HG02763 (cell line): ENCODE measurements at regions not wholly inside any gene's neighbourhood (a gene's known extent, or its start where the extent isn't known, plus 50 kb on each side); places are given as distances from the start of the nearest gene placed in this dataset.

Source experiments
- ATAC-seq: cut with Tn5 transposase; IDR thresholded peaks from one replicate; pipeline ENCODE4 v1.9.1; 2021; ENCODE audit warnings: mild to moderate bottlenecking, moderate library complexity; ENCODE audit not compliant: unreplicated experiment

DNA sequence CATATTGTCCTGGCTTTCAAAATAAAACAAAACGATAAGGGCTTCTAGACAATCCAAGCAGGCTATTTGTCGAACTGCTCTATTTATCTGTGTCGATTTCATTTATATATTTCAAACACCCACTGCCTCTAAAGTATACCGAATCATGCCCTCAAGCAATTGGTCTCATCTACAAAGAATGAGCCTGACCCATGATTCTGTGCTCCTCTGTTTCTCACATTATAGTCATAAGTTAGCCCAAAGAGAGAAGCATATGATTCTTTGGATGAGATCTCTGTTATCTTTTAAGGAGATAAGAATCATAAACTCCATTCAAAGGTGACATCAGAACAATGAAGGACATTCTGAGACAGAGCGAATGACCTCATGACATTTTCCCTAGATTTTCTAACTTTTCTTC, 191.1 kb downstream of the MAP2K6 start:
- ATAC-seq = no peak

DNA sequence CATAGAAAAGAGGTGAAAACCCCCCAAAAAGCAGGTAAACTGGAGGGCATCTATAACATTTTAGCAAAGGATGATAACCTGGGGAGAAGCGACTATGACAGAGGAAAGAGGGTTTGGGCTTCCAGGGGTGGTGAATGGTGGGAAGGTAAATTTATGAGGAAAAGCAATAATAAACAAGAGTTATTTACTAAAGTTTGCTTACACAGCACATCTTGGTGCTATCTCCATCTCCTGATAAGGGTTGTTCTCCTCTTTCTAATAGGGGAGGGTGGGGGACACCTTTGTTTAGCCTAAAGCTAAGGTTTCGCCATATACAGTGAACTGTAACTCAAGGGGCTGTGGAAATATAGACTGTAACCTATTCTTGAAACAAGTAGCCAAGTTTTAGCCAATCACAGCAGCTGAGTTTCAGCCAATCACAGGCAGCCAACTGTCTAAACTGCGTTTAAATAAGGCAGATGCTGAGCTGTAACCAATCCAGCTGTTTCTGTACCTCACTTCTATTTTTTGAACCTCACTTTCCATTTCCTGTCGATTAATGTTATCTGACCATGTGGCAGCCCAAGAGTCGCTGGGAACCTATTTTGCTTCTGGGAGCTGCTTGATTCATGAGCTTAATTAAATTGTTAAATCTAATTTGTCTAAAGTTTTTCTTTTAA, 191.8 kb downstream of the MAP2K6 start:
- ATAC-seq = no peak

DNA sequence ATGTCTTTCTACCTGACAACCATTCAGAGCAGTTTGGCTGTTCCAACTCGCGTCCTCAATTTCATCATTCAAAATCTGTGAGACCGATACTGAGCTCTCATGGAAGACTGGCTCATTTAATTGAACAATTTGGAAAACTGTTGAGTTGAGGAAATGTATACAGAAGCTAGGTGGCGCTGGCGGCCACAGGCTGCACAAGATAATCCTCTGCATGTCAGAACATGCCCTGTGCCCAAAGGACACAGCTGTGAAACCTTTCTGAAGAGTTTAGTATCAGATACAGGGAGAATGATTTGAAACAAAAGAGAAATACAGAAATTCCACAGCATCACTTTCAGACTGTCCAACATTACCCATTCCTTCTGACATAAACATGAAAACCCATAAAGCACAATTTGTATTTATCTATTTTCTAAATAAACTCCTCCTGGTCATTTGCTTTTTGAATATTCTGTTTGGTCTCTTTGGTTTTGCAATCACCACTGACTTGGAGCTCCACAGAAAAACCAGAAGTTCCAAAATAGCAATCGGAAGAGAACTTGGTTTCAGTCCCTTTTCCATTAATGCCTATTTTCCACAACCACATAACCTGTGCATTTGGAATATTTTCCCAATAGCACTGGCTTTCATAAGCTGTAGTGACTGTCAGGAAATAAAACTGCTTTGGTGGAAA, 192.8 kb downstream of the MAP2K6 start:
- peak; percentile 87 for ATAC-seq

DNA sequence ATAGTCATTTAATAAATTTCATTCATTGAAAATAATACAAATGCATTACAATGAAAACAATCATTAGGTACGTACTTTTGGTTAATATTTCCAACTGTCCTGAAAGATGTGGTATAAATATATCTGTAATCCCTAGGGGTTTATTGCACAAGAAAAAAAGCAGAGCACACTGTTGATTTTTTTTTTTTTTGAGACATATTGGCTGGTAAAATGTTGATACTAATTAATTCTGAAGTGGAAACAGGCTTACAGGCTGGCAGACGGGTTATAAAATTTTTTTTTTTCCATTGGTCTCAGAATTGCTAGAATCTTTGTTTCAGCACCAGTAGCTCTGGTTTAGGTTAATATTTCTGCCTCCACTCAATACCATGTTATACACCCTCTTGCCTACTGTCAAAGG, 193.6 kb downstream of the MAP2K6 start:
- no peak for ATAC-seq

DNA sequence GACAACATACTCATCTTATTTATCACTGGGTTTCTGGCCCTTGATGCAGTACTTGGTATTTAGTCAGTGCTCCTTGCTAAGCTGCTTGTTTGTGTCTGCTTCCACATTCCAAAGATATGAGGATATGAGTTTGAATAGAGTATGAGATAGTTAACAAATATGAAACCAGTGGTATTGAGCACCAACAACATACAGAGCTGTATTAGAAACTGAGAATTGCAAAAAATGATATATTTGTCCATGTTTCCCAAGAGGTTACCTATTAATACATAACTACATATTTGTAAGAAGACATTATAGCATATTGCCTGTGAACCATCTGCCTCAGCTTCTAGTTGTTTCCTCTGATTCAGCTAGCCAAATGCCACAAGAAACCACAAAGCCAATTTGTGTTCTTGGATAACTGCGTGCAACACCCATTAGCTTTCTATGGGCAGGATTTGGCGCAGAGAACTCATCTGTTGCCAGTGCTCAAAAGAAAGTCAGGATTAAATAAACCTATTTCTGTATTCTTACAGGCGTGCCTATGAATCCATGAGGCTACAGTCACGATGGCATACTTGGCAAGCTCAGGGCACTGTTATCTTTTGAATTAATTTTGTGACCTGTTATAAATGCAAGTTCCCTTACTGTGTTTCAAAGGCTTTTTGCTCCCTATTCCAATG, 194.4 kb downstream of the MAP2K6 start:
- no peak for ATAC-seq

DNA sequence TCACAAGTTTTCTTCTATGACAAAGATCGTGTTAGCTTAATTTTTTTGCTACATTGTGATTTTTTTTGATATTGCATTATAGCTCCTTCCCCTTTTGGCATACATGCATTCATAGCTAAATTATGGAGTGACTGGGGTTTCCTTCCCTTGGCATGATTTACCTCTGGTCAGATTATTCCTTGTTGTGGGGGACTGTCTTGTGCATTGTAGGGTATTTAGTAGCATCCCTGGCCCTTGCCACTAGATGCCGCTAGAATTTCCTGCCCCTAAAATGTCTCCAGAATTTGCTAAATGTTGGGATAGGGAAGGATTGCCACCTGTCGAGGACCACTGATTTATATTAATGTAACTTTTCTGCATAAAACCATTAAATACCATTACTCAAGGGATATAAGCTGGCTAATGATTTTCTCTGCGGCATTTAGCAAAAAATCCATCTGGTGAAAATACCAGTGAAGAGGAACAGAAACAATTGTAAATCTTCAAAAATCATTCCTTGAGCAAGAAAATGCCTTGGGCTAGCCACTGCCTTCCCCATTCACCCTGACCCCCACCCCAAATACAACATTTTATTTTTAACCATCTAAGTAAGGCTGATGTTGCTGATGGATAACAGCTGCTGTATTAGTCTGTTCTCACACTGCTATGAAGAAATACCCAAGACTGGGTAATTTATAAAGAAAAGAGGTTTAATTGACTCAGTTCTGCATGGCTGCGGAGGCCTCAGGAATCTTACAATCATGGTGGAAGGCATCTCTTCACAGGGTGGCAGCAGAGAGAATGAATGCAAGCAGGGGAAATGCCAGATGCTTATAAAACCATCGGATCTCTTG, 195.2 kb downstream of the MAP2K6 start:
- ATAC-seq = no peak

DNA sequence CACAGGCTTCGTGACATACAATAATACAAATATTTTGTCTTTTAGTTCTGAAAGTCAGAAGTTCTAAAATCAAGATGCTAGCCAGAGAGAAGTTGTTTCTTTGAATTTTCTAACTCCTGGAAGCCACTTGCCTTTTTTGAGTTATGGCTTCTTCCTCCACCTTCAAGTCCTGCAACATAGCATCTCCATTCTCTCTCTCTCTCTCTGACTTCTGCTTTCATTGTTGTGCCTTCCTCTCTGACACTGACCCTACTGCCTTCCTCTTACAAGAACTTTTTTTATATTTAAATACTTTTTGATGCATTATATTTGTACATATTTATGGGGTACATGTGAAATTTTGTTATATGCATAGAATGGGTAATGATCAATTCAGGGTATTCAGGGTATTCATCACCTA, 205.9 kb downstream of the MAP2K6 start:
- ATAC-seq = no peak

DNA sequence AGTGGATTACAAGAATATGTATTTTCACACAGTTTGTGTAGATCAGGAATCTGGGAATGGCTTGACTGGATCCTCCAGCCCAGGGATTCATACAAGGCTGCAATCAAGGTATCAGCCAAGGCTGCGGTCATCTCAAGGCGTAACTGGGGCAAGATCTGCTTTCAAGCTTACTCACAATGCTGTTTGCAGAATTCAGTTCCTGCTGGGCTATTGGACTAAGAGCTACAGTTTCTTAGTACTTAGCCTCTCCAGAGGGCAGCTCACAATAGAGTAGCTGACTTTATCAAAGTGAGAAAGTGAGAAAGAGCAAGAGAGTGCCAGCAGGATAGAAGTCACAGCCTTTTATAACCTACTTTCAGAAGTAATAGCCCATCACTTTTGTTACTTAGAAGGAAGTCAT, 211.0 kb downstream of the MAP2K6 start:
- ATAC-seq = no peak

DNA sequence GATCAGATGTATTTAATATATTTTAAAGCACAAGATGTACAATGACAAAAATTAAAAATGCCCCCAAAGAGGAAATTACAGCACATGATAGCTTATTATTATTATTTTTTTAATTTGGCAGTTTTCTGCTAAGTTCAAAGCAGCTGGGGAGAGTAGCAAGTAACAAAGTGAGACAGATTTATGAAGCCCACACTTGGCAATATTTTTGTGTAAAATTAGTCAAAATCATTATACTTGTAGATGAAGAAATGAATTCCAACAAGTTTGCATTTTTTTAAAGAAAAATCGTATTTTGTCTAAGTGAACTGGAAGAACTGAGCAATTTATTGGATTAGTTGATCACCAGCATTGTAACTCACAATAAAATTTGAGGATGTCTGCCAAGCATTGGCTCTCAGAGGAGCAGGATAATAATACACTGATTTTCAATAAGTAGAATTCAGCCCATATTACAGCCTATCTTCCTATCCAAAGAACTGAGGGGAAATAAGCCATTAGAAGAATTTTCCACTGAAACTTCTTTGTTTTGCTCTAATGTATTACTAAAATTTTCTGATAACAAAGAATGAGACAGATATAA, 215.6 kb downstream of the MAP2K6 start:
- ATAC-seq = no peak

DNA sequence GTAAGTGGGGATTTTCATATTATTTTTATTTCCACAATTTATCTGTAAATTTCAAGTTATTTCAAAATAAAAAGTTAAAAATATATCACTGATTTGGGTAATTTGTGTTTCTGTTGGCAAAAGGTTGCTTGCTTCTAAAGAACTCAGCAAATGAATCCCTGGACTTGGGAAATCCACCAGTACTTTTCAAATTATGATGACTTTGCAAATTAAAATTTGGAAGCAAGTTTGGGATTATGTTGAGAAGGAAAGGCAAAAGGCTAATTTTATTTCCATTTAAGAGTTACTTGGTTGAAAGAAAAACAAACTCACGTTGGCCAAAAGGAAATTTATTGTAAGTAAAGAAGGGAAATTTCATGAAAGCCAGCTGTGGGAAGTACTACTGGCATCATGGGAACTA, 220.3 kb downstream of the MAP2K6 start:
- ATAC-seq = no peak

DNA sequence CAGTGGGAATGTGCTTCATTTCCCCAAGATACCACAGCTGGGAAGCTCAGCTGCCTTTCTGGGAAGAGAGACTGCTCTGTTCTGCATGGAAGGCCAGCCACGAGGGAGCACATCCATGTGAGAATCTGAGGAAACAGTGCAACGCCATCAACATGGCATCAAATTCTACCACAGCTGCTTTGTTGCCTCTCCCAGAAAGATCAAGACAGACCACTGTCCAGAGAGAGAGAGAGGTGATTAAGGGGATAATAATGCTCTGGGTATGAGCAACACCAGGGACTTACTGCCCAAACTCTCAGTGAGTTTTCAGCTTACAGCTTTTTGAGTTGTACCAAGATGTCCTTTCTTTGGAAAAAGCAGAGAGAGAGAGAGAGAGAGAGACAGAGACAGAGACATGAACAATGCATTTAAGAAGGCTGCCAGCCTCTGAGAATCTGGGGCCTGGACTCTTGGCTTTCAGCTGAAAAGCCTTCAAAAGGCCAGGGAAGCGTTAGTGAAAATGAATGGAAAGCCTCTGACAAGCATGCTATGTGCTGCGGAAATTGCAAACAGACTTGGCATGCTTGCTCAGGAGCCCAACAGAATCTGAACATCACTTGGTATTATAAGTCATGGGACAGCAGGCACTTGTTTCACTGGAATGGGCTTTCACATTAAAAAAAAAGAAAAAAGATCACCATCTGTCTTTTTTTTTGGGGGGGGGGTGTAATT, 223.1 kb downstream of the MAP2K6 start:
- no peak for ATAC-seq

DNA sequence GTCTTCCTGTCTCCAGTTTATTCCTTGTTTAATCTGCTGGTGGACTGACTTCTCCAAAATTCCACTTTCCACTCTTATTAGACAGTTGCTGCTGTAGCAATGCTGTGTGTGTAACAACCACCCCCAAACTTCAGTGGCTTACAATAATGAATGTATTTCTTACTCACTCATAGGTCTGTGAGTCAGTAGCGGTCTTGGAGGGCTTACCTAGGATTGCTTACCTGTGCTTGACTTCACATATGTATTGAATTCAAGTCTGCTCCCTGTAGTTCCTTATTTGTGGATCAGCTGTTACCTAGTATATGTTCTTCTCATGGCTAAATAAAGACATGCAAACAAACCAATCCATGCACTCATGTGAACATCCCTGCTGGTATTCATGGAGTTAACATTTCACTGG, 224.6 kb downstream of the MAP2K6 start:
- no peak for ATAC-seq

DNA sequence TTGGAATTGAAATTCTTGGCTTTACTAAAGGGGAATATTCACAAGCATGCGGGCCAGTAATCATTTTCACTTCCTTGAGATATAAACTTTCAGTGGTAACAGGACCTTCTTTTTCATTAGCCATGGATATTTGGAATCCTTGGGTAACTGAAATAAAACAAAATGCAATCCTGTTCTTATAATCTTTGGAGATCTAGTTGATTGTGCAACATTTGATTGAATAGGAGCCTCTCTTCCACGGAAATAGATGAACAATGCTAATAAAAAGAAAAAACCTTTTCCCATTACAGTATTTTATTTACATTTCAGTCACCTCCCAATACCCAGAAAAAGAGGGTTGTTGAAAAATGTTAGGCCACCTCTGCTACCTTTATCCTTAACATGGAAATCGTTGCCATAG, 225.6 kb downstream of the MAP2K6 start:
- no peak for ATAC-seq

DNA sequence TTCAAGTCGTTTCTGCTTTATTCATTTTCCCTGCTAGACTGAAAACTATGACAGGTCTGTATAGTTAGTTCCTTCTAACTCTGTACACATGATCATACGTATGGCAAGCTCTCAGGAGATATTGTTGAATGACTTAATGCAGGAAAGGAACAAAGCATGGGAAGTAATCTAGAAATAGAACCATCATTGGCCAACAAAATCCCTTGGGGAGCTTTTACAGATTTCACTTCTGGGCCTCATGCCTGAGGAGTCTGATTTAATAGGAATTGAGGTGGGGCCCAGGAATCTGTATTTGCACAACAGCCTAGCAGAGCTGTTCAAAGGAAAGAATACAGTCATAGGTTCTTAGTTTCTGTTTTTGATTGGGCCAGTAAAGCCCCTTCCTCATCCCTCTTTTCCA, 229.2 kb downstream of the MAP2K6 start:
- ATAC-seq = no peak

DNA sequence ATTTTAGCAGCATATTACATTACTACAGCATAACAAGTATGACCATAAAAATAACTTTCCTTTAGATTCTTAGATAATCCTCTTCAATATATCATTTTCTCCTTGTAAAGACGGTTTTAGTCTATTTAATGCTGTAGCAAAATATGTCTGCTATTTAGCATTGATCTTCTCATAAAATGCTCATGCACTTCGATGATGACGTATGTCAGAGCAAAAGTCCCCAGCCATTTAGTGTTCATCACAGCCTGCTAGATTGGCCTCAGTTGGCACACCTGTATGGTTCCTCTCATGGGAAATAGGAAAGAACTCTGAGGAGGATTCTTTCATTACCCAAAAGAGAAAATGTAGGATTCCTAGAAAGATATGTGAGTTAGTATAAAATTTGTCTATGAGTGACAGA, 232.2 kb downstream of the MAP2K6 start:
- no peak for ATAC-seq

DNA sequence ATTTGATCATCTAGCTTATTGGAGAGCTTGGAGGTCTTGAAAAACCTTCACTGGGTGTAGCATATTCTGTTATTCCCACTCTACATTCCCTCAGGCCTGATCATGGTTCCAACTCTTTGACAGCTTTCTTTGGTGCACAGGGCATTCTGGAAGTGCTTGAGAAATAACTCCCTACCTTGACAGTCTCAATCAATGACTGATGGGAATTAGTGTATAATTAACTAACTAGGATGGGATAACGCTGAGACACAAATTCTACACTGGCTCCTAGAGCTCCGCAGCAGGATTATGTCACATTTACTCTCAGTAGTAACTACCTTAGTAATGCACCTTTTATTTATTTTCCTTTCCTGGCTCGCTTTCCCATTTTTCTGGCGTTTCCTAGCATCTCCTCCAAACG, 236.4 kb downstream of the MAP2K6 start:
- ATAC-seq = no peak

DNA sequence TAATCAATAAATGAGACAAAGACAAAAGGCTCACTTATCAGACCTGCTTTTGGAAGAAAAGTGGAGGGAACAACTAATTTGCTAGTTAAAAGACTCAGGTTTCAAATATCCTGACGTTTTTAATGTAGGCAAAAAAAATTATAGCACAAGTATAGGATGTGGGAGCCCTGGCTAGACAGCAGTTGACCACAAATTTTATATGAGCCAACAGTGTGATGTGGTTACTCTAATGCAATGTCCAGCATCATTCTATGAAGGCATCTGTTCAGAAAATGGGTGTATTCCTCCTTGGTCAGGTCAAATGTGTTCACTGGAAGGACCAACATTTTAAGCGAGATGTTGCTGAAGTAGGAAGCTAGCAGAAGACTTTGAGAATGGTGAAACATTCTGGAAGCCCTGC, 237.4 kb downstream of the MAP2K6 start:
- ATAC-seq = no peak

DNA sequence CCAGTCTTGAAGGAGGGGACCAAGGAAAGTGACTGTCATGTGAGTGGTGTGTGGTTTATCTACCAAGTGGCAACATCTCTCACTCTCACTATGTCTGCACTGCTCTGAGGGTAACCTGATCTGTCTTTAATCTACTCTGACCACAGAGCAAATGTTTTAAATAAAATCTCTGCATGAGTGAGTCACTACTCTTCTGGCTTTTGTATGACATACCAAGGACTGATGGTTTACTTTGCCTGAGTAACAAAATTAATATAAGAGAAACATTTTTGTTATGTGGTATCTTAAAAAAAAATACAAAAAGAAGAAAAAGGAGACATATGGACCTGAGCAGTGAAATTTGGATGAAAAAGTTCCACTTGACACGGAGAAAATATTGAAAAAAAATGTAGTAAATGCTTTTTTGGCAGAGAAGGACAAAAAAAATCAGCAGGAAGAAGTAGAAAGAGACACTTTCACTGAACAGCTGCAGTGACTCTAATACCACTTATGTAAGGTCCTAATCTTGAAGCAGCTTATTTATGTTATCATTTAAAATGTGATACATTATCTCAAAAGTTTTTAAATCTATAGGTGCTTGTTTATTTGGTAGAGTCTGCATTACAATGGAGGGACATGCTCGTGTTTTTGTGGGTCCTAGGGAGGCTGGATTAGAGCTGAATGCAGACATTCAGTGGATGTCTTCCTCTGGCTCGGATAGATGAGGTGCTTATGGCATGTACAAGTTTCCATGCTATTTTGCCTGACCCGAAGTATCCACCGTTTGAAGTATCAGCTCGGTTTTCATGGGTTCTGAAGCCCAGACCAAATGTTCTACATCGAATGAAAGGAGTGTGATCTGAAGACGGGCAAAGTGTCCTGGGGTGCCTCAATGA, 240.7 kb downstream of the MAP2K6 start:
- no peak for ATAC-seq

DNA sequence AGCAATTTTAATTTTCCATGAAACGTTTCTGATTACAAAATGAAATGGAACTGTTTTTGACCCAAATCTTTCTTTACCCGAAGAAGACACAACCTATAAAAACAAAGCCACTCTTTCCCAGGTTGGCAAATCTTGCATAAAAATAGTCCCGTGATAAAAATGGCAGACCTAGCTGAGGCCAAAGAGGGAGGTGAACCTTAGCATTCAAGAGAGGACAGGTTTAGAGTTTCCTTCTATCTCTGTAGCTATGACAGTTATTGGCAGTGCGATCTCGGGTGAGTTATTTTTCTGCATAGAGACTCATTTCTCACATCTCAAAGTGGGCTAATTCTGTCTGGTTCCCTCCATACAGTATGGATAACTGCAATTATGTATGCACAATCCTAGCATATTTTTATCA, 241.4 kb downstream of the MAP2K6 start:
- no peak for ATAC-seq
